HepG2 (cell line): ENCODE measurements at regions not wholly inside any gene's neighbourhood (a gene's known extent, or its start where the extent isn't known, plus 50 kb on each side); places are given as distances from the start of the nearest gene placed in this dataset.

Source experiments
- ATAC-seq: fragments of 200-7000 bp; cut with Tn5 transposase; 3 replicates; pipeline ENCODE4 v1.9.1; 2020; ENCODE audit warnings: mild to moderate bottlenecking, moderate library complexity
- BruUV-seq: library from RNA; stranded (reverse); fragments of 400-500 nt; replicated peaks from 2 replicates; lab custom pipeline; 2021; lab: Mats Ljungman, UMichigan
- CTCF ChIA-PET: fragments of 300-600 bp; formaldehyde crosslinking; extraction: SDS; loops from one replicate; lab custom pipeline; 2021; ENCODE audit warnings: low total read pairs, inconsistent platforms, low intra/inter-chr PET ratio; lab: Yijun Ruan, JAX
- POLR2A ChIA-PET: fragments of 350-600 bp; sonication (Branson Sonifier 250); formaldehyde crosslinking; loops from one replicate; lab custom pipeline; 2020; ENCODE audit warnings: antibody characterized with exemption, inconsistent platforms; lab: Yijun Ruan, JAX
- DNase-seq: peaks from one replicate; pipeline ENCODE4 v3.0.0-alpha.2; 2015; ENCODE audit warnings: low spot score
- FAIRE-seq: peaks from 3 replicates; lab custom pipeline; 2011; peaks lifted over from hg19 to GRCh38; lab: Jason Lieb, UNC
- H2AFZ ChIP-seq: one replicate; pipeline ENCODE4 v1.6.1; 2011; ENCODE audit warnings: low read length, inconsistent platforms
- H3K27ac ChIP-seq: fragments of 300-600 bp; 3 replicates; pipeline ENCODE4 v1.8.0; 2011; ENCODE audit warnings: mixed run types, mild to moderate bottlenecking, mixed read lengths, low read length, inconsistent platforms; ENCODE audit not compliant: insufficient read depth; ENCODE audit errors: extremely low read length
- H3K27me3 ChIP-seq, 2 experiments: fragments of 200-600 bp in 1 of 2; 2 replicates in 1 of 2; 3 replicates in 1 of 2; pipeline versions ENCODE4 v1.6.0 to v1.8.0; 2011; ENCODE audit warnings: low read length in 2 of 2, mild to moderate bottlenecking in 2 of 2, moderate library complexity in 2 of 2, inconsistent platforms in 1 of 2; ENCODE audit not compliant: insufficient read depth in 2 of 2, control insufficient read depth in 1 of 2
- H3K36me3 ChIP-seq, 2 experiments: fragments of 200-600 bp in 1 of 2; replicated peaks in 1 of 2; 2 replicates in 1 of 2; 3 replicates in 1 of 2; pipeline versions ENCODE4 v1.5.1 to v1.8.0; 2011; ENCODE audit warnings: low read length in 2 of 2, inconsistent platforms in 1 of 2; ENCODE audit not compliant: insufficient read depth in 2 of 2, control insufficient read depth in 1 of 2
- H3K4me1 ChIP-seq: 2 replicates; pipeline ENCODE4 v1.5.1; 2012; ENCODE audit warnings: low read length, inconsistent platforms; ENCODE audit not compliant: insufficient read depth
- H3K4me2 ChIP-seq: 2 replicates; pipeline ENCODE4 v1.6.0; 2011; ENCODE audit warnings: low read depth, low read length, inconsistent platforms
- H3K4me3 ChIP-seq, 3 experiments: fragments of 200-600 bp in 1 of 3; sonication (generic), shearing (Covaris generic) in 1 of 3; replicated peaks in 1 of 3; 2 replicates each; pipeline ENCODE4 v1.5.1; 2011 to 2016; ENCODE audit warnings: low read length in 3 of 3, inconsistent platforms in 2 of 3, low read depth in 2 of 3, mild to moderate bottlenecking in 2 of 3, control low read depth in 1 of 3, mixed read lengths in 1 of 3; ENCODE audit not compliant: insufficient read depth in 1 of 3
- H3K79me2 ChIP-seq: one replicate; pipeline ENCODE4 v1.6.1; 2011; ENCODE audit warnings: low read length, inconsistent platforms; ENCODE audit not compliant: insufficient read depth
- H3K9ac ChIP-seq: 2 replicates; pipeline ENCODE4 v1.6.0; 2011; ENCODE audit warnings: mild to moderate bottlenecking, low read depth, low read length, inconsistent platforms; ENCODE audit not compliant: insufficient read depth
- H3K9me3 ChIP-seq: 2 replicates; pipeline ENCODE4 v1.5.1; 2012; ENCODE audit warnings: mild to moderate bottlenecking, low read length
- H4K20me1 ChIP-seq: 2 replicates; pipeline ENCODE4 v1.6.0; 2011; ENCODE audit warnings: inconsistent platforms, mild to moderate bottlenecking, low read length, moderate library complexity; ENCODE audit not compliant: insufficient read depth
- ATM ChIP-seq: fragments of 450-650 bp; IDR thresholded peaks from 2 replicates; pipeline ENCODE4 v1.7.1; 2017; ENCODE audit warnings: mild to moderate bottlenecking, borderline replicate concordance
- HIVEP1 ChIP-seq: sonication (generic); formaldehyde crosslinking; IDR thresholded peaks from 2 replicates; pipeline ENCODE4 v1.4.0; 2020; ENCODE audit warnings: mild to moderate bottlenecking, missing genetic modification reagents
- HNRNPUL1 ChIP-seq: fragments of 200-400 bp; formaldehyde crosslinking; IDR thresholded peaks from 2 replicates; pipeline ENCODE4 v1.6.1; 2017; ENCODE audit warnings: low read depth, mild to moderate bottlenecking, low read length, moderate library complexity
- MIER3 ChIP-seq: IDR thresholded peaks from 2 replicates; pipeline ENCODE4 v1.6.1; 2016; ENCODE audit warnings: missing compliant biosample characterization, borderline replicate concordance
- NR2F6 ChIP-seq, 2 experiments: IDR thresholded peaks; 2 replicates each; pipeline ENCODE4 v1.6.1; 2016; ENCODE audit warnings: antibody characterized with exemption in 1 of 2, mild to moderate bottlenecking in 1 of 2
- NR3C1 ChIP-seq: sonication (generic); formaldehyde crosslinking; IDR thresholded peaks from 2 replicates; pipeline ENCODE4 v1.4.0; 2020; ENCODE audit warnings: missing genetic modification reagents
- SKI ChIP-seq: fragments of 450-650 bp; IDR thresholded peaks from one replicate; pipeline ENCODE4 v1.6.1; 2018; ENCODE audit warnings: mild to moderate bottlenecking; ENCODE audit not compliant: partially characterized antibody
- STAT5B ChIP-seq: sonication (generic); formaldehyde crosslinking; IDR thresholded peaks from 2 replicates; pipeline ENCODE4 v1.4.0; 2020; ENCODE audit warnings: missing genetic modification reagents
- TRIM24 ChIP-seq: sonication (generic); formaldehyde crosslinking; IDR thresholded peaks from 2 replicates; pipeline ENCODE4 v1.8.0; 2022; ENCODE audit warnings: mild to moderate bottlenecking, missing genetic modification reagents
- ZBTB21 ChIP-seq: sonication (generic); formaldehyde crosslinking; IDR thresholded peaks from 2 replicates; pipeline ENCODE4 v1.4.0; 2020; ENCODE audit warnings: missing genetic modification reagents
- ZBTB3 ChIP-seq: sonication (generic); formaldehyde crosslinking; IDR thresholded peaks from 2 replicates; pipeline ENCODE4 v1.4.0; 2020; ENCODE audit warnings: low read depth, mild to moderate bottlenecking, moderate library complexity, missing genetic modification reagents, borderline replicate concordance
- ZFP36L2 ChIP-seq: sonication (generic); formaldehyde crosslinking; IDR thresholded peaks from 2 replicates; pipeline ENCODE4 v1.4.0; 2020; ENCODE audit warnings: missing genetic modification reagents
- ZNF282 ChIP-seq: fragments of 450-650 bp; IDR thresholded peaks from 2 replicates; pipeline ENCODE4 v1.6.1; 2018; ENCODE audit not compliant: partially characterized antibody
- ZNF614 ChIP-seq: IDR thresholded peaks from 2 replicates; pipeline ENCODE4 v1.6.1; 2018; ENCODE audit warnings: missing biosample characterization, missing genetic modification reagents, inconsistent platforms, borderline replicate concordance
- ZNF720 ChIP-seq: sonication (generic); formaldehyde crosslinking; IDR thresholded peaks from 2 replicates; pipeline ENCODE4 v1.4.0; 2020; ENCODE audit warnings: missing genetic modification reagents
- WGBS: methylation state at CpG from one replicate; pipeline ENCODE4 v1.1.6; 2017; ENCODE audit warnings: low lambda C conversion rate; 5-methylcytosine and 5-hydroxymethylcytosine counted together
- in situ Hi-C: cut with HindIII; loops from 2 replicates; pipeline ENCODE4 v1.10.0; 2017; ENCODE audit warnings: low pct_unique_long_range_greater_than_20kb; ENCODE audit not compliant: extremely low pct_ligation_motif_present
- intact Hi-C: fragments of 100-400 bp; cut with micrococcal nuclease; formaldehyde crosslinking; loops from one replicate; pipeline ENCODE4 v1.10.0; 2022; ENCODE audit not compliant: unreplicated experiment
- TF ChIP-seq, protein P1 (sequence below): sonication (generic); formaldehyde crosslinking; IDR thresholded peaks from 2 replicates; pipeline ENCODE4 v1.4.0; 2020; ENCODE audit warnings: mild to moderate bottlenecking, low read depth, missing genetic modification reagents
- TF ChIP-seq, protein P2 (sequence below): sonication (generic); formaldehyde crosslinking; IDR thresholded peaks from 2 replicates; pipeline ENCODE4; 2020; ENCODE audit warnings: missing genetic modification reagents, mild to moderate bottlenecking, borderline replicate concordance

DNA sequence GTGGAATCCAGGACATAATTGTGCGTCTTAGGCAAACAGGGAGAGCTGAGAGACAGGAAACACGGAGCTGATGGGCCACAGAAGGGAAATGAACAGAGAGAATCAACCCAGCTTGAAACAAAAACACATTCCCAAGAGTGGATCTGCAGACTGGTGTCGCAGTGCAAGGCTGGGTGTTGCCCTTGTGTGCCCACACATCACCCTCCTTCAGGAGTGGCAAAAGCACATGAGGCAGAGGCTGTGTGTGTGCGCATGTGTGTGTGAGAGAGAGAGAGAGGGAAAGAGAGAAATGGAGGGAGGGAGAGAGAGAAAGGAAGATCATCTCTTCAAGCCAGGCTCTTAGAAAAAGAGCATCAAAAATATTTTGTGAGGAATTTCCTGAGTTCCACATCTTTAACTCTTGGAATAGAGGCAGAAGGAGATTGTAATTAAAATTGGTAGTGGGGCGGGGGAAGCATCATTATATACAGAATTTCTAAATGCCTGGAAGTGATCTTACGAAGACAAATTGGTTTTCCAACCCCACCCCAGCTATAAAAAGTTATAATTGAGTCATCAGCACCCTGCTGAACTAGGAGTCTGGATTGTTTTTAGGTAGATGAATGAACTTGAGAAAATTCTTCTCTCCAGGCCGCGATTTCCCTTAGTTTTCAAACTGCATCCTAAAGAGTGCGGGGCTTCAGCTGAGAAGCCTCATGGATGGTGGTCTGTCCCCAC lies 480.7 kb downstream of the NPHP4 start:
- H3K9ac ChIP-seq, result no peak overlapping the region
- no TSS peak for BruUV-seq
- no peaks in the 10 kb centered on the region for H3K4me1 ChIP-seq
- TF ChIP-seq NR2F6 (IDR thresholded peaks at IDR 0.05) (no peak), NR2F6 (CRISPR knock-in tag; IDR thresholded peaks at IDR 0.05) (no peak), HNRNPUL1 (no peak), ZNF614 (CRISPR knock-in tag) (no peak), SKI (no peak), NR3C1 (CRISPR knock-in tag) (no peak), HIVEP1 (CRISPR knock-in tag) (no peak), ZNF720 (no peak), ZBTB21 (no peak), STAT5B (CRISPR knock-in tag) (no peak), ZBTB3 (CRISPR knock-in tag) (no peak), ZFP36L2 (CRISPR knock-in tag) (no peak), ZNF282 (no peak), TRIM24 (CRISPR knock-in tag) (no peak), ATM (no peak), MIER3 (CRISPR knock-in tag) (no peak)
- TF ChIP-seq, protein P1, sequence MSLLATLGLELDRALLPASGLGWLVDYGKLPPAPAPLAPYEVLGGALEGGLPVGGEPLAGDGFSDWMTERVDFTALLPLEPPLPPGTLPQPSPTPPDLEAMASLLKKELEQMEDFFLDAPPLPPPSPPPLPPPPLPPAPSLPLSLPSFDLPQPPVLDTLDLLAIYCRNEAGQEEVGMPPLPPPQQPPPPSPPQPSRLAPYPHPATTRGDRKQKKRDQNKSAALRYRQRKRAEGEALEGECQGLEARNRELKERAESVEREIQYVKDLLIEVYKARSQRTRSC (CRISPR knock-in tag), result no peak
- TF ChIP-seq, protein P2, sequence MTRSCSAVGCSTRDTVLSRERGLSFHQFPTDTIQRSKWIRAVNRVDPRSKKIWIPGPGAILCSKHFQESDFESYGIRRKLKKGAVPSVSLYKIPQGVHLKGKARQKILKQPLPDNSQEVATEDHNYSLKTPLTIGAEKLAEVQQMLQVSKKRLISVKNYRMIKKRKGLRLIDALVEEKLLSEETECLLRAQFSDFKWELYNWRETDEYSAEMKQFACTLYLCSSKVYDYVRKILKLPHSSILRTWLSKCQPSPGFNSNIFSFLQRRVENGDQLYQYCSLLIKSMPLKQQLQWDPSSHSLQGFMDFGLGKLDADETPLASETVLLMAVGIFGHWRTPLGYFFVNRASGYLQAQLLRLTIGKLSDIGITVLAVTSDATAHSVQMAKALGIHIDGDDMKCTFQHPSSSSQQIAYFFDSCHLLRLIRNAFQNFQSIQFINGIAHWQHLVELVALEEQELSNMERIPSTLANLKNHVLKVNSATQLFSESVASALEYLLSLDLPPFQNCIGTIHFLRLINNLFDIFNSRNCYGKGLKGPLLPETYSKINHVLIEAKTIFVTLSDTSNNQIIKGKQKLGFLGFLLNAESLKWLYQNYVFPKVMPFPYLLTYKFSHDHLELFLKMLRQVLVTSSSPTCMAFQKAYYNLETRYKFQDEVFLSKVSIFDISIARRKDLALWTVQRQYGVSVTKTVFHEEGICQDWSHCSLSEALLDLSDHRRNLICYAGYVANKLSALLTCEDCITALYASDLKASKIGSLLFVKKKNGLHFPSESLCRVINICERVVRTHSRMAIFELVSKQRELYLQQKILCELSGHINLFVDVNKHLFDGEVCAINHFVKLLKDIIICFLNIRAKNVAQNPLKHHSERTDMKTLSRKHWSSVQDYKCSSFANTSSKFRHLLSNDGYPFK (CRISPR knock-in tag), result no peak
- FAIRE-seq (no peak), ATAC-seq (no peak), DNase-seq (no peak)
- intact Hi-C loops (loop anchor here (5.0 kb wide), 1 partner anchor 406 kb away; no protein-coding TSS in a partner anchor), in situ Hi-C loops (loop anchor here (5.0 kb wide), 3 partner anchors 111 to 466 kb away; no protein-coding TSS in a partner anchor)
- CTCF ChIA-PET, result no interaction called here
- H3K4me3 ChIP-seq, result no peak overlapping the region
- H3K27me3 ChIP-seq, result peaks cover 4 to 30% of the 10 kb centered on the region in 2 experiments; a peak in 4 of 5 replicates
- H3K4me2 ChIP-seq, result no peak overlapping the region
- no peaks in the 10 kb centered on the region for H3K79me2 ChIP-seq
- no peak overlapping the region for H2AFZ ChIP-seq
- WGBS, result 8% methylated on average over 9 of the region's 9 CpGs
- POLR2A ChIA-PET, result no interaction called here
- H4K20me1 ChIP-seq, result no peaks in the 10 kb centered on the region
- no peaks in the 10 kb centered on the region for H3K9me3 ChIP-seq
- no peak overlapping the region for H3K27ac ChIP-seq
- no peaks in the 10 kb centered on the region for H3K36me3 ChIP-seq
